GM18508 (cell line): ENCODE measurements at regions not wholly inside any gene's neighbourhood (a gene's known extent, or its start where the extent isn't known, plus 50 kb on each side); places are given as distances from the start of the nearest gene placed in this dataset.

ENCODE experiments used
- ATAC-seq: cut with Tn5 transposase; IDR thresholded peaks from one replicate; pipeline ENCODE4 v1.9.1; 2021; ENCODE audit warnings: moderate number of reproducible peaks; ENCODE audit not compliant: insufficient read depth, unreplicated experiment

DNA sequence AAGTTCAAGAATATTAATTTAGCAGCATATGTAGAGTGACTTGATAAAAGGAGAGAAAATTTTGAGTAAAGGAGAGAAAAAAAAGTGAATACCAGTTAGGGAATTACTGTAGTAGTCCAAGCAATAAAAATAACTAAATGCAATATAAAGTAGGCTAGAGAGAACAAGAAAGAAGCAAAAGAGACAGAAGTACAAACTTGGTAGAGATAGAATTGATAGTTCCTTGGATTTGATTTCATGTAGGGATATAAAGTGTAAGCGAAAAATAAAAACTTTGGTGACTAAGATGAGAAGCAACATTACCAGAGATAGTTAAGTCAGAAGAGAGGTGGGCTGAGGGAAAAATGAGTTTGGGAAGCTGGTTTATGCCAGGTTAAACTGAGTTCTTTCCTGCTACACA lies 252.4 kb downstream of the SEC23A start:
- ATAC-seq = no peak

DNA sequence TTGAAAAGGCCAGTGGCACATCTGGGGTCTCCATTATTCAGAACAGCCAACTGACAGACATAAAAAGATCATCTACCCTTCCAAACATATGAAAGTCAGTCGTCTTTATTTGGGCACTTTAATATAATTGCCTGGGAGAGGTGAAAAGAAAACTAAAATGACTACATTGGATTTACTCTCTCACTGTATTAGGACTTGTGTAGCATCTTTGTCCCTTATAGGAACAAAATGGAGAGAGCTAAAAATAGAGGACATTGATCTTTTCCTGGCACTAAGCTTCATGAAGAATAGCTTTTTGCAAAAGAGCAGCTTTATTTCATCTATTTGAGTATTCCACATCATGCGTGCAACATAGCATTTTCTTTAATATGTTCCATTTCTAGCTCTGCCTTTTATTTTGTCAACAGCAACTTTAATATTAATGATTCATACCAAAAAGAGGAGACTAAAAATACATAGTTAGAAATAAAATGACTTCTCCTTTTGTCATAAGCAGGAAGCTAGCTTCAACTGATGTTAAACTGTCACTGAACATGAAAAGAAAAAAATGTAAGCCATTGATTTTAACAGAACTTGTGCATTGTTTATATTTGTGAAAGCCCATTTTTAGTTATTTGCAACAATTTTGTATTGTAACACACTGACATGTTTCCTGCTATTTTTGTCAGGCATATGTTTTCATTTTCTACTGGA lies 254.6 kb downstream of the SEC23A start:
- no peak for ATAC-seq

DNA sequence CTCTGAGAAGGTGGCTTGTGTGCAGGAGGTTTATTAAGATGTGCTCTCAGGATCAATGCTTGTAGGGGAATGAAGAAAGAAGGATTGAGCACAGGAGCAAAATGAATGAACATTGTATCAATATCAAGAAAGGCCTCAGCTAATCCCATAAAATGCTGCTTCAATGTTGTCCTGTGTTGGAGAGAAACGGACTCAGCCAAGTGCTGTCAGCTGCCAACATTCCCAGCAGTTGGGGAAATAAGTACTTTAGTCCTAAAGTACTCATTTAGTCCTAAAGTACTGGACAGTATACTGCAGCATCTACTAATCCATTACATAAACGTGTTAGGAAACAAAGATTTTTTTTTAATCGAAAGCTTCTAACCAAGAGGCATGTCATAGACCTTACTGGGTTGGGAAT lies 255.9 kb downstream of the SEC23A start:
- ATAC-seq = no peak

DNA sequence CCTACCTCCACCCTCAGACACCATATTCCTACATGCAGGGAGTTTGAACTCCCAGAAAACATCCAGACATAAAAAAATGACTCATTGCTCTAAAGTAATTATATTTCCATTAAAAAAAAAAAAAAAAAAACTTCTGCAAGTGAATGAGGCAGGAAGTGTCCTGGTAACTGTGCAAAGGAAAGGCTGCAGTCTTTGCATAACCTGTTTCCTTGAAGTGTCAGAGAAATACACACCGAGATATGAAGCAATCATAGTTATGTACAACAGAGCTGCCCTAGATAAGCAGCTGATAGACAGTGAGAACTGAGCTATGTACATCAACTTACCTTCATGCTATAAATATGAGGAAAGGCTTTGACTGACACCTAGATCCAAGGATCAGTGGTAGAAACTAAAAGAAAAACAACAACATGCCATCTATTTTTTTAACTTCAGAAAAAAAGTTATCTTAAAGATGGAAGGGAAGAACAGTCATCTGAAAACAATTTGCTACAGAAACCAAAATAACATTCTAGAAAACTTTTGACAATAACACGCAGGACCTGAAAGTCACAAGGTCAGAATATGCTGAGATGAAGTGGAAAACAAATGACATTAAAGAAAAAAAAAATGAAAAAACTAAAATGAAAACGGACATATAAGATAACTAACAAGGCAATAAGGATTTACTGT lies 263.2 kb downstream of the SEC23A start:
- ATAC-seq = no peak

DNA sequence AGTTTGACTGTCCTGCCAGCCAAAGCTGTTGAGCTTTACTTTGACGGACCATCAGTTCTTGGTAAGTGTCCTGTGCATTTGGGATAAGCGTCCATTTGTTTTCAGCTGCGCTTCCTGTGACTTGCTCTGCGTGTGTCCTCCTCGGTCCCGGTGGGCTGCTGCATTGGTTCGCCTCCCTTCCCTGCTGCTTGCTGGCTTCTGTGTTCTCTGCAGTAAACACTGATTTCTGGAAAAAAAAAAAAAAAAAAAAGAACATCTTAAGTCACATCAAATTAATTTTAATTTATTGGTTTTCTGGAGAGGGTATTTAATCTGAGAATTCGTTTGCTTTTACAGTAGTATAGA lies 264.1 kb downstream of the SEC23A start:
- ATAC-seq = no peak

DNA sequence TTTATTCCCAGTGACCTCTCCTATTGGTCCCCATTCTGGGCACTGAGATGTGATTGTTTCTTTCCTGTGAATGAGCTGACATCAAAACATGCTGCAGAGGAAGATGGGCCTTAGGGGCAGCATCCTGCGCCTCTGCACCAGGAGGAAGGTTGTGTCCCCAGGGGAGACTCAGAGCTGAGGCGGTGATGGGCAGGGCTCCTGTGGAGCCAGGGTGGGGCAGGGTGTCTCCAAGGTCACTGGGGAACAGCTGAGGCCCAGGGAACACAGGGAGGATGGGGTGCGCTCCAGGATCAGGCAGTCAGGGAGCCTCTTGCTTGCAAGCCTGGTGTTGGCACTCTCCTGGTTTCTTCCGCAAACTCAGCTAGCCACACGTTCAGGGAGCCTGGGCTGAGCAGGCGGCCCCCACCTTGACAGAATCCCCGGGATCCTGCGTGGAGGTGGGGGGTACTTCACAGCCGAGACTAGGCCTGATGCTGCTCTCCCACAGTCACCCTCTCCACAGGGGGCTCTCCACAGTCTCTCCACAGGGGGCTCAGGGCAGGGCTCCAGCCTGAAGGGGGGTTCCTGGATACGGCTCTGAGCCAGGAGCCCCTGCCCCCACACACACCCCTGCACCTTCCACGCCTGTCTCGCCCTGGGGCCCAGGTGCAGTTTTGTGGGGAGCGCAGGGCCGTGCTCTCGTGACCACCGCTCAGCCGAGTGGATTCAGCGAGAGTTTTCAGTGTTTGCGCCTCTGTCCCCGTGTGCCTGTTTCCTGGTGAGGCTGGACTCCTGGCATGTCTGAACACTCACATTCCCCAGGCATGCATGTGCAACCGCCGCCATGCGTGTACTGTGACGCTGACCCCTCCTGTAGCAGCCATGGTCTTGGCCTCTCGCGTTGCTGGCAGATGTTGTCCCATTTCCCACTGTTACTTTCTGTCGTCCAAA lies 264.7 kb downstream of the SEC23A start:
- ATAC-seq = no peak

DNA sequence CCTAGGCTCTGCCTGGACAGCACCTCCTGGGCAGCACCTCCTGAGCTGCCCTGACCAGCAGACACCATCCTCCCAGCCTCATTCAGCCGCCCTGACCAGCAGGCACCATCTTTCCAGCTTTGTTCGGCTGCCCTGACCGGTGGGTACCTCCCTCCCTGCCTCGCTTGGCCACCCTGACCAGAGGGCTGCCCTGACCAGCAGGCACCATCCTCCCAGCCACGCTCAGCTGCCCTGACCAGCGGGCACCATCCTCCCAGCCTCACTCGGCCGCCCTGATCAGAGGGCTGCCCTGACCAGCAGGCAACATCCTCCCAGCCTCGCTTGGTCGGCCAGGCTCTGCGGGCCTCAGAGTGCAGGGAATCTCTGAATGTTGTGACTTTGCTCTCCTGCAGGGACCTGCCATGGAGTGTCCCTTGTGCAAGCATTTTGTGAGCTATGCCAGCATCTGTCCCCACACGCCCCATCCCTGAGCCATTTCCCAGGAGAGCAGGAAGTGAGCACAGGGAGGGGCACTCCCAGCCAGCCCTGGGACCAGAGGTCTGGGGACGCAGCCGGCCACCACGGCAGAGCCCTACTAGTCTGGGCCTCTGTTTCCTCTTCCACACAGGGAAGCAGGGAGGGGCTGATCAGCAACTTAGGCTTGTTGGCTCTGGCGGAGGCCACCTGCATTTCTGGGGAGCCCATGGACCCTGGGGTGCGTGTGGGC lies 265.5 kb downstream of the SEC23A start:
- ATAC-seq = no peak

DNA sequence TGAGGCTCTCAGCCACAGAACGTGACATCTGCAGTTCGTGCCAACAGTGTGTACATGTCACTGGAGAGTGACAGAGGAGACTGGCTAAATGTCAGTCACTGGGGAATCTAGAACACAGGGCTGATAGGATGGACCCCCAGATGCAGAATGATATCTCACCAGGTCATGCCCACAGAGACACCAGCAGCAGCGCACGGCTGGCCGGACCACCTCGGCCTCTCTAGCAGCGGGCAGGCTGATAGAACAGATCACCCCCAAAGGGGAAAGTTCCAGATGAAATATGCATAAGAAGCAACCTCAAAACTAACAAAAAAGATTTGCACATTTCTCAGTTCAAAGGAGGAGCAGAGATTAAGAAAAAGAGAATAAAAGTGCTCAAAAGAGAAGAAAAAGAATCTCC lies 266.5 kb downstream of the SEC23A start:
- ATAC-seq = no peak

DNA sequence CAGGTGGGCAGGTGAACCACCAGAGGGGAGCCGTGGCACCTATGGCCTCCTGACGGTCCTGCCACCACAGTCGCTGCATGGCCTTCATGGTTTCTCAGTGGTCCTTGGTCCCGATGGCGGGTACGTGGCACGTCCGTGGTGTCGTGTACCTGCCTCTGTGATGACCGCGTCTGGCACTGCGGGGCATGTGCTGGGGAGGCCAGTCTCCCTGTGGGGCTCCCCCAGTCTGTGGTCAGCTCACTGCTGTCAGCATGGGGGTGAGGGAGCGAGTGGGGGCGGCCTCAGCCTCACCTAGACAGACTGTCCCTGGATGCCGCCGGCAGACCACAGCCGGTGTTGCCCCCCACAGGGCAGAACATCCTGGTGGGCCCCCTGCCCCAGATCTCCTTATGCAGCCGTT lies 267.2 kb downstream of the SEC23A start:
- no peak for ATAC-seq

DNA sequence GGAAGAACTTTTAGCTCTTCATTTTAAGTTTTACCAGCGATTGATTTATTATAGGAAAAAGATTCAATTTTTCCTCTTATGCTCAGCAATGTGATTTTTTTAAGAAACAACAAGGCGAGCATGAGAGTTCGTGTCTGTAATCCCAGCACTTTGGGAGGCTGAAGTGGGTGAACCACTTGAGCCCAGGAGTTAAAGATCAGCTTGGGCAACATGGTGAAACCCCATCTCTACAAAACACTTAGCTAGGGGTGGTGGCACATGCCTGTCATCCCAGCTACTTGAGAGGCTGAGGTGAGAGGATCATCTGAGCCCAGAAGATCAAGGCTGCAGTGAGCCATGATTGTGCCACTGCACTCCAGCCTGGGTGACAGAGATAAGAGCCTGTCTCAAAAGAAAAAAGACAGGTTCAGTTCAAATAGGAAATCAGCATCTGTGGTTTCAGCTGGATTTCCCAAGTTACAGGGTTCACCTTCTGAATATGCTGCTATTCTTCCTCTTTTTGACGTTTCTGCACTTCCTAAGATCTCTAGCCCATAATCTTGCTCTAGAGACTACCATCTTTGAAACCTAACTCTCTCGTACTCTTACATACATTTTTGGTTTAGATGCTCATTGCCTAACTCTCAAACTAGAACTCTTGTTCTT lies 274.7 kb downstream of the SEC23A start:
- ATAC-seq = no peak

DNA sequence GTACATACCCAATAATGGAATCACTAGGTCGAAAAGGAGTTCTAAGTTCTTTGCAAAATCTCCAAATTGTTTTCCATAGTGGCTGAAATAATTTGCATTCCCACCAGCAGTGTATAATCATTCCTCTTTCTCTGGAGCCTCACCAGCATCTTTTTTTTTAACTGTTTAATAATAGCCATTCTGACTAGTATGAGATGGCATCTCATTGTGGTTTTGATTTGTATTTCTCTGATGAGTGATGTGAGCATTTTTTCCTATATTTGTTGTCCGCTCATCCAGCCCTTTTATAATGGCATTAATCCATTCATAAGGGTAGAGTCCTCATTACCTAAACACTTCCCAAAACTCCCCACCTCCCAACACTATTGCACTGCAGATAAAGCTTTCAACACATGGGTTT lies 278.3 kb downstream of the SEC23A start:
- ATAC-seq = no peak

DNA sequence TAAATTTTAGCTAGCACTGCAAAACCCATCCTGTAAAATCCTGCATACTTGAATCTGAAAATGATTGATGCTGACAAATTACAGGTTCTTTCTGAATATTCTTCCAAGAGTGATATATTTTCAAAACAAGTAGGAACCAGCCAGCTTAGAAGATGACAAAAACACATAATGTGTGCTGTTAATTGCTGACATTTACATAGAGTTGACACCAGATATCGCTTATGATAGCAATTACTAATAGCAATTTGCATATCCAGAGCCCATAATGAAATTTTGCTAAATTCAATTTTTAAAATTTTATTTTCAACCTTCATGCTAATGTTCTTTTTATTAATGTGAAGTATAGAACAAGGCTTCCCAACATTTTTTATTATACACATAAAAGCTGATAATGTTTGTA lies 284.5 kb downstream of the SEC23A start:
- ATAC-seq = no peak

DNA sequence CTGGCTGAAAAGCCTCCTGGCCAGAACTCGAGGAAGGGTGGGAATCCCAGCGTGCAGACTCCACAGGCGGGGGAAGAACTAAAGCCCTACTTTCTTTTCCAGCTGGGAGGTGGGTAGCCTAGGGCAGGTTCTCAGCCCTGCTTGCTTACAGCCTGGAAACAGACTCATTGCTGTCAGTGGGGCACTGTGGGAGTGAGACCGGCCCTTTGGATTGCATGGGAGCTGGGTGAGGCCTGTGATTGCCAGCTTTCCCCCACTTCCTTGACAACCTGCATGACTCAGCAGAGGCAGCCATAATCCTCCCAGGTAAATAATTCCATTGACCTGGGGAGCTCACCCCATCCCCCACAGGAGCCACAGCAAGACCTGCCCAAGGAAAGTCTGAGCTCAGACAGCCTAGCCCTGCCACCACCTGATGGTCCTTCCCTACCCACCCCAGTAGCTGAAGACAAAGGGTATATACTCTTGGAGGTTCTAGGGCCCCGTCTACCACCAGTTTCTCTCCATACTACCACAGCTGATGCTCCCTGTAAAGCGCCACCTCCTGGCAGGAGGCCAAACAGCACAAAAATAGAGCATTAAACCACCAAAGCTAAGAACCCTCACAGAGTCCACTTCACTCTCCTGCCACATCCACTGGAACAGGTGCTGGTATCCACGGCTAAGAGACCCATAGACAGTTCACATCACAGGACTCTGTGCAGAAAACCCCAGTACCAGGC lies 294.1 kb downstream of the SEC23A start:
- no peak for ATAC-seq

DNA sequence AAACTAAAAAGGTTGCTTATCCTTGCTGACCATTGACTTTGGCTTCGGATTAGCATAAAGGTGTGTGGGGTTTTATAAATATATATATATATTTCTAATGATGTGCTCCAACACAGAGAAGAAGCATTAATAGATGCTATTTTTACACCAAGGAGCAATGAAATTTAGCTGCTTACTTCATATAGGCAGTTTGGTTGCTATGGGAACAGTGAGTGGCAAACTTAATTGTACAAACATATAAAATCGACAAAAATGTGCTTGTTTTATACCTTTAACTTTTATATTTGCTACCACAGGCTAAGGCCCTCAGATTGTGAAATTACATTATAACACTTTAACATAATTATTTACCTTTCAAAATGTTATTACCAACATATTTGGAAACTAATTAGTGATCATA lies 303.4 kb downstream of the SEC23A start:
- no peak for ATAC-seq

DNA sequence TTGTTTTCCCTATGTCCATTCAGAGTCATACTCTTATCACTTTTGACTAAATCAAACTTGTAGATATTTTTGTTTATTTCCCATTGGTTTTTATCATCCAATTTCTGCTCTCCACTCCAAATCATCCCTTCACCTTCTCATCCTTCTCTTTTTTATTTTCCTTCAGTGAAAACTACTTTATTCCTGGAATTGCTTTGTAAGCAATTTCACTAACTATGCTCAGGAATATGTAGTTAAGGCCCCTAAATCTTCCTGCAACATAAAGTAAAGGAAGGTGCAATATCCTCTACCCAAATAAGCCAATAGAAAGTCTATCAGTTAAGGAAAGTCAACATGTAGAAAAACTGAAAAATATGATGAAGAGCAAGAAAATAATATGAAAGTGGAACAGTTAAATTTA lies 308.4 kb downstream of the SEC23A start:
- no peak for ATAC-seq

DNA sequence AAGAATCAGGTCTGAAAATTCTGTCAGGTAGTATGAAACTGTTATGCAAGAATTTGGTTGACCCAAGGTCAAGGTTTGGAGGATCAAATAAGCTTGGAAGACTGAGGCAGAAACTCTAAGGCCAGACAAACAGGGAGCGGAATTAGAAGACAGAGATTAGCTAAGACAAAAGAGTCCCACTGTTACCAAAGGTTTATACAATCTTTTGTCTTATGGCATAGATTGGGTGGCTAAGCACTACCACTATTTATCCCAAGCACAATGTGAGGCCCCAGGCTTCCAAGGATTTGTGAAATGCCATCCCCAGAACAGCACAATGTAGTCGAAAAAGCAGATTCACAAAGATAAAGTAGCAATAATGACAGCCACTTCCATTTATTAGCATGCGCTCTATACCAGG lies 311.2 kb downstream of the SEC23A start:
- ATAC-seq = no peak

DNA sequence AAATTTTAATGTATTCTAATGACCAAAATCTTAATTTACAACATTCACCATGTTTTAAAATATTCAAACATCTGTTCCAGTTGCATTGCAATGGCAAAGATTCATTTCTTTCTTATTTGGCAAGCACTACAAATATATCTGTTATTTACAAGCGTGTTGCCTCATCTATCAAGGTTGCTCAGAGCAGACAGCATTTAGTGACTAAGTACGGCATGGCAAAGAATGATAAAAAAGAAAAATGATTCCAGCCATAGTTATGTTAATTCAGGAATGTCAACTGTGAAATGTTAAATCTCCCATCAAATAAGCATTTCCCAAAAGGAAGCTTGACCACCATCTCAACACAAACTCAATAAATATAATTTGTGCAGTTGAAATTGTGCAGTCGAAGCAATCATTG lies 312.1 kb downstream of the SEC23A start:
- ATAC-seq = no peak

DNA sequence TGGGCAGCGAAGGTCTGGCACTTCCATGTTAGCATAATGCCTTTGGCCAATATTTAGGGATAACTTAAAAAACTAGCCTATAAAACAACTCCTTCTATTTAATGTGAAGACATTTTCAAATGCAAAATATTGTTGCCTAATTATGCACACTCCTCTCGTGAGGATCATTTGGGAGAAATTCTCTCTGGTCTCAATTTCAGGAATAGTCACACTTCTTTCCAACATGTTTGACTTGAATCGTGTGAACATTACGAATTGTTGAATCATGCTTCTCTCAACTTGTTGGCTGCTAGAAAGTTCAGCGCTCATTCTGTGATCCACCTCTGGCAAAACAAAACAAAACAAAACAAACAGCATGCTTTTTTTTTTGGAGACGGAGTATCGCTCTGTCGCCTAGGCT lies 313.2 kb downstream of the SEC23A start:
- ATAC-seq = no peak

DNA sequence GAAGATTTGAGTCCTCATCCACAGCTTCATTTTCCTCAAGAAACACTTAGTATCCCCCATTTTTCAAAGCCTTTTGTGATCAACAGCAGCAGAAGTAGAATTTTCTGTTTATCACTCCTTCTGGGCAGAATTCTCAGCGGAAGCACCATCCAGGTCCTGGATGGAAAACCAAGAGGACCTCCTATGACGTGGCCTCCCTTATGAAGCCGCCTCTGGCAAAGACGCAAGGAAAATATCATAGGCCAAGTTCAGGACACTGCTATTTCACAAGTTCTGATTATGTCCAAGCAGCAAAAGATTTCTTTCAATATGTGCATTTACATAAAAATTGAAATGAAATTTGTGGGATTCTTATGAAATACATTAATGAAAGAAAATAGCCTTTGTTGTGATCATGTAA lies 315.0 kb downstream of the SEC23A start:
- ATAC-seq = no peak

DNA sequence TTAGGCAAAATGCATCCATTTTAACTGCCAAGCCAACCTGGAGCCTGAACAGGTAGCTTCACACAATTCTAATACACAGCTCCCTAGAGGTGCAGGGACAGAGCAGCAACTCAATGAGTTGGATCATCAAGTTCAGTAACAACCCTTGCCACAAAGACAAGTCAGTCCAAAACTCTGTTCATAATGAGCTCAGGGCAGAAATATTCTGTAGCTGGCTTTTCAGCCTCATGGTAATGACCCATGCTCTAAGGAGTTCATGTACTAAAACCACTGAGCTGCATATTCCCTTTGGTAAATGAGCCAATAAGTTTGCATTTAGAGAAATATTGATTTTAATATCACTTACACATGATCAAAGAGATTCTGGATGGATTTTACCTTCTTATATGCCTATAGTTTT lies 316.1 kb downstream of the SEC23A start:
- no peak for ATAC-seq
